B cell (primary cell): ENCODE measurements at regions not wholly inside any gene's neighbourhood (a gene's known extent, or its start where the extent isn't known, plus 50 kb on each side); places are given as distances from the start of the nearest gene placed in this dataset.

Experiments
- EZH2 ChIP-seq: IDR thresholded peaks from 2 replicates; pipeline ENCODE4 v1.6.1; 2012; ENCODE audit warnings: borderline replicate concordance, low read depth, mild to moderate bottlenecking, moderate library complexity, low read length; ENCODE audit not compliant: insufficient read depth, poor library complexity, severe bottlenecking
- TF ChIP-seq, protein P1 (sequence below): fragments of 200-600 bp; IDR thresholded peaks from one replicate; pipeline ENCODE4 v1.8.0; 2022; ENCODE audit warnings: antibody characterized with exemption, mild to moderate bottlenecking

DNA sequence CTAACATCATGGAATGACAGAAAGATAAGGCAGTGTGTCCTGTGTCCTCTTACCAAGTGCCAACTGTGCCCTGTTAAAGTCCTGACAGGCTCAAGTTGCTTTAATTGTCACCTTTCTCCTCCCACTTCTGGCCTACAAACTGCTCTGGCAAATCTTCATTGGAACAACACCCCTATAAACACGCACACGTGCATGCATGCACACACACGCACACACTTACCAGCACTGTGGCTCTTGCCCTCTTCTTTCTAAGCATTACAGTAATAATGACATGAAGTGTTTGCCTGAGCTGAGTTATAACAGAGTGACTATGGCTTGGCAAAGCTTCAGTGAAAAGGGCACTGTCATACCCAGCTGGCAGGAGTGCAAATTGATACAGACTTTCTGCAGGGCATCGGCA is 82.3 kb upstream of the SYT6 start:
- TF ChIP-seq, protein P1, sequence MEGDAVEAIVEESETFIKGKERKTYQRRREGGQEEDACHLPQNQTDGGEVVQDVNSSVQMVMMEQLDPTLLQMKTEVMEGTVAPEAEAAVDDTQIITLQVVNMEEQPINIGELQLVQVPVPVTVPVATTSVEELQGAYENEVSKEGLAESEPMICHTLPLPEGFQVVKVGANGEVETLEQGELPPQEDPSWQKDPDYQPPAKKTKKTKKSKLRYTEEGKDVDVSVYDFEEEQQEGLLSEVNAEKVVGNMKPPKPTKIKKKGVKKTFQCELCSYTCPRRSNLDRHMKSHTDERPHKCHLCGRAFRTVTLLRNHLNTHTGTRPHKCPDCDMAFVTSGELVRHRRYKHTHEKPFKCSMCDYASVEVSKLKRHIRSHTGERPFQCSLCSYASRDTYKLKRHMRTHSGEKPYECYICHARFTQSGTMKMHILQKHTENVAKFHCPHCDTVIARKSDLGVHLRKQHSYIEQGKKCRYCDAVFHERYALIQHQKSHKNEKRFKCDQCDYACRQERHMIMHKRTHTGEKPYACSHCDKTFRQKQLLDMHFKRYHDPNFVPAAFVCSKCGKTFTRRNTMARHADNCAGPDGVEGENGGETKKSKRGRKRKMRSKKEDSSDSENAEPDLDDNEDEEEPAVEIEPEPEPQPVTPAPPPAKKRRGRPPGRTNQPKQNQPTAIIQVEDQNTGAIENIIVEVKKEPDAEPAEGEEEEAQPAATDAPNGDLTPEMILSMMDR = no peak
- no peak for TF ChIP-seq EZH2
